ENCODE measurements at regions not wholly inside any gene's neighbourhood (a gene's known extent, or its start where the extent isn't known, plus 50 kb on each side); places are given as distances from the start of the nearest gene placed in this dataset.

- no peak for TF ChIP-seq CTCF (IDR thresholded peaks at IDR 0.05)
- no peak for TF ChIP-seq POLR2AphosphoS5 (IDR thresholded peaks at IDR 0.05)
- no peak for TF ChIP-seq POLR2A (IDR thresholded peaks at IDR 0.05)
Measured at GRCh38 chr3:178257491-178257890, 278.7 kb upstream of the KCNMB2 start.

Measured in breast epithelium (tissue), 3 donors.